ENCODE measurements at regions not wholly inside any gene's neighbourhood (a gene's known extent, or its start where the extent isn't known, plus 50 kb on each side); places are given as distances from the start of the nearest gene placed in this dataset.
"Not testable (repeated sequence)": the region's sequence is repeated elsewhere in the genome, so short reads cannot be mapped to it uniquely, and the experiment has no call there.

- no peak for DNase-seq (ENCODE audit: low read depth, low spot score)
- no peak overlapping the region for H3K27ac ChIP-seq
Measured at GRCh38 chr3:130569461-130570365, 52.7 kb downstream of the COL6A6 start.

- H3K27ac ChIP-seq, result no peak overlapping the region
- DNase-seq (ENCODE audit: low read depth, low spot score), result no peak
Measured at GRCh38 chr3:130572769-130573168, 55.8 kb downstream of the COL6A6 start.

GRCh38 chr3:130576375-130577266 lies 59.6 kb downstream of the COL6A6 start:
- DNase-seq (ENCODE audit: low read depth, low spot score), result no peak

GRCh38 chr3:130582457-130583153 lies 65.6 kb downstream of the COL6A6 start:
- no peak overlapping the region for H3K27ac ChIP-seq
- DNase-seq (ENCODE audit: low read depth, low spot score), result no peak

More at GRCh38 chr3:130576375-130577266, 59.6 kb downstream of the COL6A6 start:
- no peak overlapping the region for H3K27ac ChIP-seq

- peak; percentile 5 for DNase-seq (ENCODE audit: low read depth, low spot score)
- H3K27ac ChIP-seq, result not testable (repeated sequence)
Measured at GRCh38 chr3:130594749-130595148, 77.8 kb downstream of the COL6A6 start.

- DNase-seq (ENCODE audit: low read depth, low spot score), result no peak
- no peak overlapping the region for H3K27ac ChIP-seq
Measured at GRCh38 chr3:130596484-130596883, 79.5 kb downstream of the COL6A6 start.

GRCh38 chr3:130601442-130601971 lies 84.5 kb downstream of the COL6A6 start:
- no peak for DNase-seq (ENCODE audit: low read depth, low spot score)
- H3K27ac ChIP-seq, result no peak overlapping the region

GRCh38 chr3:130604806-130605205 lies 87.8 kb downstream of the COL6A6 start:
- DNase-seq (ENCODE audit: low read depth, low spot score), result no peak
- H3K27ac ChIP-seq, result no peak overlapping the region

- H3K27ac ChIP-seq, result no peak overlapping the region
- no peak for DNase-seq (ENCODE audit: low read depth, low spot score)
Measured at GRCh38 chr3:130606336-130606735, 89.4 kb downstream of the COL6A6 start.

GRCh38 chr3:130607553-130608154 lies 90.7 kb downstream of the COL6A6 start:
- no peak overlapping the region for H3K27ac ChIP-seq
- no peak for DNase-seq (ENCODE audit: low read depth, low spot score)

- no peak for DNase-seq (ENCODE audit: low read depth, low spot score)
- no peak overlapping the region for H3K27ac ChIP-seq
Measured at GRCh38 chr3:130609166-130609979, 92.4 kb downstream of the COL6A6 start.

- H3K27ac ChIP-seq, result no peak overlapping the region
- no peak for DNase-seq (ENCODE audit: low read depth, low spot score)
Measured at GRCh38 chr3:130619196-130619595, 102.2 kb downstream of the COL6A6 start.

GRCh38 chr3:130621824-130622223 lies 104.8 kb downstream of the COL6A6 start:
- no peak for DNase-seq (ENCODE audit: low read depth, low spot score)
- H3K27ac ChIP-seq, result no peak overlapping the region

GRCh38 chr3:130626049-130626448 lies 109.1 kb downstream of the COL6A6 start:
- no peak overlapping the region for H3K27ac ChIP-seq
- DNase-seq (ENCODE audit: low read depth, low spot score), result peak; percentile 50

GRCh38 chr3:130627143-130627855 lies 110.3 kb downstream of the COL6A6 start:
- DNase-seq (ENCODE audit: low read depth, low spot score), result no peak
- H3K27ac ChIP-seq, result no peak overlapping the region

- no peak overlapping the region for H3K27ac ChIP-seq
- DNase-seq (ENCODE audit: low read depth, low spot score), result no peak
Measured at GRCh38 chr3:130627882-130628281, 110.9 kb downstream of the COL6A6 start.

Measured in epithelial cell of prostate (primary cell).